GM12878 (cell line): ENCODE measurements at regions not wholly inside any gene's neighbourhood (a gene's known extent, or its start where the extent isn't known, plus 50 kb on each side); places are given as distances from the start of the nearest gene placed in this dataset.

Source experiments
- ATAC-seq: fragments of 200-7000 bp; cut with Tn5 transposase; 3 replicates; pipeline ENCODE4 v1.9.1; 2020; ENCODE audit warnings: mild to moderate bottlenecking, moderate library complexity
- BruUV-seq: library from RNA; stranded (reverse); fragments of 400-500 nt; replicated peaks from 2 replicates; lab custom pipeline; 2021; lab: Mats Ljungman, UMichigan
- CTCF ChIA-PET: fragments of 300-600 bp; sonication (Branson Sonifier 250); formaldehyde crosslinking; extraction: SDS; loops from one replicate; lab custom pipeline; 2021; ENCODE audit warnings: inconsistent platforms; lab: Yijun Ruan, JAX
- POLR2A ChIA-PET: fragments of 350-600 bp; formaldehyde crosslinking; extraction: SDS; loops from one replicate; lab custom pipeline; 2021; ENCODE audit warnings: inconsistent platforms; lab: Charles Lee
- RAD21 ChIA-PET: fragments of 300-600 bp; sonication (Branson Sonifier 250); formaldehyde crosslinking; loops from one replicate; lab custom pipeline; 2023; ENCODE audit warnings: antibody characterized with exemption; ENCODE audit not compliant: unreplicated experiment; lab: Charles Lee
- SMC1A ChIA-PET: fragments of 300-600 bp; sonication (Branson Sonifier 250); formaldehyde crosslinking; loops from one replicate; lab custom pipeline; 2023; ENCODE audit not compliant: unreplicated experiment, uncharacterized antibody; lab: Charles Lee
- DNase-seq: peaks from one replicate; pipeline ENCODE4 v3.0.0-alpha.2; 2011; ENCODE audit warnings: low read depth, low spot score
- FAIRE-seq: peaks from 3 replicates; lab custom pipeline; 2011; peaks lifted over from hg19 to GRCh38; lab: Jason Lieb, UNC
- H2AFZ ChIP-seq: 2 replicates; pipeline ENCODE4 v1.6.0; 2011; ENCODE audit warnings: low read depth, low read length, control low read depth; ENCODE audit not compliant: control insufficient read depth
- H3K27ac ChIP-seq: 2 replicates; pipeline ENCODE4 v1.5.1; 2011; ENCODE audit warnings: control low read depth; ENCODE audit not compliant: control insufficient read depth, insufficient read depth
- H3K27me3 ChIP-seq, 2 experiments: replicated peaks in 1 of 2; 2 replicates each; pipeline versions ENCODE4 v1.6.0 to v1.6.1; 2011; ENCODE audit warnings: low read length in 1 of 2; ENCODE audit not compliant: control insufficient read depth in 2 of 2, insufficient read depth in 2 of 2
- H3K36me3 ChIP-seq, 2 experiments: 2 replicates each; pipeline ENCODE4 v1.5.1; 2011; ENCODE audit warnings: low read length in 1 of 2; ENCODE audit not compliant: control insufficient read depth in 2 of 2, insufficient read depth in 2 of 2
- H3K4me1 ChIP-seq: 2 replicates; pipeline ENCODE4 v1.6.1; 2011; ENCODE audit warnings: mild to moderate bottlenecking, low read length, moderate library complexity, mixed read lengths; ENCODE audit not compliant: control insufficient read depth, insufficient read depth
- H3K4me2 ChIP-seq: 2 replicates; pipeline ENCODE4 v1.6.0; 2011; ENCODE audit warnings: control low read depth; ENCODE audit not compliant: control insufficient read depth, insufficient read depth
- H3K4me3 ChIP-seq: fragments of 200-600 bp; sonication (generic); 2 replicates; pipeline ENCODE4 v1.5.1; 2016
- H3K79me2 ChIP-seq: 2 replicates; pipeline ENCODE4 v1.6.0; 2011; ENCODE audit warnings: low read length; ENCODE audit not compliant: control insufficient read depth, insufficient read depth
- H3K9ac ChIP-seq: 2 replicates; pipeline ENCODE4 v1.8.0; 2011; ENCODE audit warnings: low read length, control low read depth, mixed read lengths; ENCODE audit not compliant: control insufficient read depth, insufficient read depth
- H3K9me3 ChIP-seq: replicated peaks from 3 replicates; pipeline ENCODE4 v1.5.1; 2011; ENCODE audit warnings: mild to moderate bottlenecking, low read length; ENCODE audit not compliant: control insufficient read depth, insufficient read depth
- H4K20me1 ChIP-seq: 2 replicates; pipeline ENCODE4 v1.6.0; 2011; ENCODE audit not compliant: control insufficient read depth, insufficient read depth
- ATF7 ChIP-seq: fragments of 450-650 bp; IDR thresholded peaks from 2 replicates; pipeline ENCODE4 v1.6.1; 2016; ENCODE audit warnings: low read depth, mild to moderate bottlenecking
- CHD2 ChIP-seq: IDR thresholded peaks from 2 replicates; pipeline ENCODE4 v1.6.1; 2011; ENCODE audit warnings: low read depth, low read length, improper control_type of control experiment, borderline replicate concordance
- CTCF ChIP-seq, 3 experiments: IDR thresholded peaks in 2 of 3; conservative IDR thresholded peaks in 1 of 3; 2 replicates each; pipeline ENCODE4 v1.5.1; 2011; ENCODE audit warnings: low read depth in 3 of 3, low read length in 3 of 3, mild to moderate bottlenecking in 3 of 3, control low read depth in 2 of 3, moderate library complexity in 2 of 3, inconsistent platforms in 1 of 3, mixed read lengths in 1 of 3; ENCODE audit not compliant: control insufficient read depth in 2 of 3, insufficient read depth in 1 of 3; ENCODE audit errors: extremely low read depth in 1 of 3
- KAT2A ChIP-seq: conservative IDR thresholded peaks from 2 replicates; pipeline ENCODE4 v1.6.1; 2011; ENCODE audit warnings: low read depth, low read length; ENCODE audit not compliant: control insufficient read depth
- MAX ChIP-seq: IDR thresholded peaks from 2 replicates; pipeline ENCODE4 v1.6.1; 2012; ENCODE audit warnings: low read depth, low read length, improper control_type of control experiment
- MYB ChIP-seq: fragments of 150-350 bp; IDR thresholded peaks from 2 replicates; pipeline ENCODE4 v1.6.1; 2014; ENCODE audit warnings: mild to moderate bottlenecking, low read depth, low read length, borderline replicate concordance
- NKRF ChIP-seq: fragments of 450-650 bp; conservative IDR thresholded peaks from 2 replicates; pipeline ENCODE4 v1.6.1; 2017; ENCODE audit warnings: mild to moderate bottlenecking, moderate library complexity
- PBX3 ChIP-seq: IDR thresholded peaks from 2 replicates; pipeline ENCODE4 v1.6.1; 2011; ENCODE audit warnings: mild to moderate bottlenecking, low read depth, low read length, moderate library complexity; ENCODE audit not compliant: insufficient replicate concordance
- RAD51 ChIP-seq: fragments of 450-650 bp; IDR thresholded peaks from 2 replicates; pipeline ENCODE4 v1.6.1; 2016; ENCODE audit warnings: moderate library complexity, mild to moderate bottlenecking, inconsistent platforms
- TAF1 ChIP-seq: IDR thresholded peaks from 2 replicates; pipeline ENCODE4 v1.6.1; 2011; ENCODE audit warnings: mild to moderate bottlenecking, low read depth, low read length, borderline replicate concordance
- ZBTB40 ChIP-seq: fragments of 450-650 bp; IDR thresholded peaks from 2 replicates; pipeline ENCODE4 v1.6.1; 2016; ENCODE audit warnings: mild to moderate bottlenecking, moderate library complexity, borderline replicate concordance
- ZNF24 ChIP-seq: fragments of 450-650 bp; IDR thresholded peaks from 2 replicates; pipeline ENCODE4 v1.6.1; 2017; ENCODE audit warnings: antibody characterized with exemption, mild to moderate bottlenecking
- ZNF274 ChIP-seq: IDR thresholded peaks from one replicate; pipeline ENCODE4 v1.8.0; 2011; ENCODE audit not compliant: insufficient read length, insufficient read depth
- whole genome bisulfite sequencing: methylation state at CpG from one replicate; pipeline ENCODE4 v1.1.6; 2016; ENCODE audit warnings: low lambda C conversion rate; ENCODE audit not compliant: insufficient replicate concordance, insufficient coverage; ENCODE audit errors: missing lambda C conversion rate; 5-methylcytosine and 5-hydroxymethylcytosine counted together
- in situ Hi-C: fragments of 300-500 bp; cut with MboI; formaldehyde crosslinking; loops from 9 replicates; pipeline ENCODE4 v1.14.3; 2018; ENCODE audit warnings: mixed read lengths
- intact Hi-C: fragments of 100-400 bp; cut with micrococcal nuclease; formaldehyde crosslinking; loops from one replicate; pipeline ENCODE4 v1.14.2; 2022; ENCODE audit not compliant: unreplicated experiment

GRCh38 chr7:106538638-106539037, 122.3 kb downstream of the CCDC71L start:
- intact Hi-C loops = no loop called here
- Histone ChIP-seq H3K27me3 (no peaks in the 10 kb centered on the region), H3K4me3 (no peak overlapping the region), H3K9ac (no peak overlapping the region), H3K9me3 (no peaks in the 10 kb centered on the region; the same call in 2 of the 3 replicates), H3K4me1 (no peaks in the 10 kb centered on the region; the same call in 1 of the 2 replicates), H3K79me2 (no peaks in the 10 kb centered on the region), H2AFZ (no peak overlapping the region), H3K36me3 (no peaks in the 10 kb centered on the region), H3K4me2 (no peak overlapping the region), H4K20me1 (no peaks in the 10 kb centered on the region), H3K27ac (no peak overlapping the region)
- in situ Hi-C loops = no loop called here
- FAIRE-seq = no peak
- TF ChIP-seq KAT2A (no peak), CHD2 (no peak), TAF1 (no peak), MAX (no peak), PBX3 (no peak), ZBTB40 (no peak), ZNF274 (no peak), ATF7 (no peak), MYB (no peak), ZNF24 (no peak), RAD51 (no peak), NKRF (no peak), CTCF (IDR thresholded peaks at IDR 0.05 in 2 of 3, conservative IDR thresholded peaks at IDR 0.05 in 1 of 3; ENCODE audit: control insufficient read depth in 2 of 3, extremely low read depth in 1 of 3, insufficient read depth in 1 of 3, low read depth in 3 of 3, low read length in 3 of 3) (no peak)
- ChIA-PET RAD21 (interaction anchor here (0.7 to 3.1 kb wide), 4 partner anchors 115 to 361 kb away, joined by 3 to 24 read pairs (median 9); no protein-coding TSS in a partner anchor), SMC1A (interaction anchor here (0.7 to 9.2 kb wide), 4 partner anchors 11 to 197 kb away, joined by 3 to 148 read pairs (median 4); no protein-coding TSS in a partner anchor), CTCF (interaction anchor here (0.6 to 3.3 kb wide), 4 partner anchors 18 to 198 kb away, joined by 3 to 33 read pairs (median 4); no protein-coding TSS in a partner anchor), POLR2A (no interaction called here)
- BruUV-seq = no TSS peak
- no peak for DNase-seq
- 62% methylated on average over 5 of the region's 5 CpGs for WGBS
- ATAC-seq = no peak
